ENCODE measurements at regions not wholly inside any gene's neighbourhood (a gene's known extent, or its start where the extent isn't known, plus 50 kb on each side); places are given as distances from the start of the nearest gene placed in this dataset.
"Not testable (repeated sequence)": the region's sequence is repeated elsewhere in the genome, so short reads cannot be mapped to it uniquely, and the experiment has no call there.

DNA sequence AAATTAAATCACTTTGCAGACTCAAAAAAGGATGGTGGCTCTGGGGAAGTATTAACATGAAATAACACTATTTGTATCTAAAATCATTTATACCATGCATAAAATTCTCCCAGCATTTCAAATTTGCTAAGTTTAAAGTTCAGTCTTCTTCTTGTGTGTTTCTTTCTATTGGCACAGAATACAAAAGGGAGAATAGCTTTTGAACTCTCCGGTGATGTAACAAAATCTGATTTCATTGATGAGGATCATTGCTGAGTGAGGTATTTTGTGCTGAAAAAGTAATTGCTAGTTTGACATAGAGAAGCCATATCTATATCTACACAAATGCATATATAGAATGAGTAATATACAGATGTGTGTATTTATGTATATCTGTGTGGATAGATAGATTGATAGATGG is 174.8 kb downstream of the LACC1 start:
- ChIA-PET CTCF (no interaction called here), POLR2A (no interaction called here)
- H3K4me3 Mint-ChIP-seq (ENCODE audit: unreplicated experiment) = no peak overlapping the region
- no peaks in the 10 kb centered on the region for H3K27me3 Mint-ChIP-seq (ENCODE audit: insufficient read depth, unreplicated experiment)
- peaks cover 37% of the 10 kb centered on the region for H3K4me1 Mint-ChIP-seq (ENCODE audit: low read depth, unreplicated experiment)
- Histone ChIP-seq H3K9me3 (no peaks in the 10 kb centered on the region), H3K4me3 (ENCODE audit: low read depth, low read length) (no peak overlapping the region), H3K27me3 (replicated peaks; ENCODE audit: control insufficient read depth, insufficient read depth, low read length) (no peaks in the 10 kb centered on the region), H3K4me1 (peaks cover 49% of the 10 kb centered on the region), H3K36me3 (ENCODE audit: control insufficient read depth, insufficient read depth, low read length) (no peaks in the 10 kb centered on the region)
- intact Hi-C loops (cut with micrococcal nuclease; ENCODE audit: unreplicated experiment) = loop anchor here (5.0 kb wide), 2 partner anchors 228 to 313 kb away; no protein-coding TSS in a partner anchor
- BruUV-seq (replicated peaks) = no TSS peak
- no peaks in the 10 kb centered on the region for H3K36me3 Mint-ChIP-seq (ENCODE audit: insufficient read depth, unreplicated experiment)
- H3K27ac Mint-ChIP-seq (ENCODE audit: unreplicated experiment) = no peak overlapping the region
- TF ChIP-seq, protein P1, sequence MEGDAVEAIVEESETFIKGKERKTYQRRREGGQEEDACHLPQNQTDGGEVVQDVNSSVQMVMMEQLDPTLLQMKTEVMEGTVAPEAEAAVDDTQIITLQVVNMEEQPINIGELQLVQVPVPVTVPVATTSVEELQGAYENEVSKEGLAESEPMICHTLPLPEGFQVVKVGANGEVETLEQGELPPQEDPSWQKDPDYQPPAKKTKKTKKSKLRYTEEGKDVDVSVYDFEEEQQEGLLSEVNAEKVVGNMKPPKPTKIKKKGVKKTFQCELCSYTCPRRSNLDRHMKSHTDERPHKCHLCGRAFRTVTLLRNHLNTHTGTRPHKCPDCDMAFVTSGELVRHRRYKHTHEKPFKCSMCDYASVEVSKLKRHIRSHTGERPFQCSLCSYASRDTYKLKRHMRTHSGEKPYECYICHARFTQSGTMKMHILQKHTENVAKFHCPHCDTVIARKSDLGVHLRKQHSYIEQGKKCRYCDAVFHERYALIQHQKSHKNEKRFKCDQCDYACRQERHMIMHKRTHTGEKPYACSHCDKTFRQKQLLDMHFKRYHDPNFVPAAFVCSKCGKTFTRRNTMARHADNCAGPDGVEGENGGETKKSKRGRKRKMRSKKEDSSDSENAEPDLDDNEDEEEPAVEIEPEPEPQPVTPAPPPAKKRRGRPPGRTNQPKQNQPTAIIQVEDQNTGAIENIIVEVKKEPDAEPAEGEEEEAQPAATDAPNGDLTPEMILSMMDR (IDR thresholded peaks at IDR 0.05; ENCODE audit: insufficient read depth in 1 of 2, low read depth in 1 of 2, low read length in 1 of 2, severe bottlenecking in 1 of 2, unreplicated experiment in 1 of 2) = no peak
- no peak for DNase-seq
- H3K9me3 Mint-ChIP-seq (ENCODE audit: unreplicated experiment) = no peaks in the 10 kb centered on the region

DNA sequence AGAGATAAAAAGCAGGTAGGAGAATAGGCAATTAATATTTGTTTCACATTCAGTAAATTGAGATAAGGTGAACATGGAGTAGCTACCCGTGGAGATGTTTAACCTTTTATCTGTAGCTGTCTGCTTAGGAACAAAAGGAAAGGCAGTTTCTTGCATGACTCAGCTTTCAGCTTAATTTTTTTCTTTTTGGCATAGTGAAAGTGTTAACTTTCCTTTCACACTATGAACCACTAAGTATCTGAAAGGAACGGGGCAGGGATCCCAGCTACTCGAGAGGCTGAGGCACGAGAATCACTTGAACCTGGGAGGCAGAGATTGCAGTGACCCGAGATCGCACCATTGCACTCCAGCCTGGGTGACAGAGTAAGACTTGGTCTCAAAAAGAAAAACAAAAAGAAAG is 176.0 kb downstream of the LACC1 start:
- H3K4me3 ChIP-seq (ENCODE audit: low read depth, low read length); H3K36me3 Mint-ChIP-seq (ENCODE audit: insufficient read depth, unreplicated experiment); BruUV-seq (replicated peaks); H3K27me3 Mint-ChIP-seq (ENCODE audit: insufficient read depth, unreplicated experiment); POLR2A ChIA-PET; intact Hi-C loops (cut with micrococcal nuclease; ENCODE audit: unreplicated experiment); H3K27me3 ChIP-seq (replicated peaks; ENCODE audit: control insufficient read depth, insufficient read depth, low read length); H3K9me3 ChIP-seq; H3K36me3 ChIP-seq (ENCODE audit: control insufficient read depth, insufficient read depth, low read length); H3K9me3 Mint-ChIP-seq (ENCODE audit: unreplicated experiment); CTCF ChIA-PET: not testable (repeated sequence)
- peaks cover 48% of the 10 kb centered on the region for H3K4me1 ChIP-seq
- Mint-ChIP-seq H3K27ac (ENCODE audit: unreplicated experiment) (peak overlapping the region; percentile 19), H3K4me3 (ENCODE audit: unreplicated experiment) (peak overlapping the region; percentile 21), H3K4me1 (ENCODE audit: low read depth, unreplicated experiment) (peaks cover 37% of the 10 kb centered on the region)
- DNase-seq = peak in 1 of 2 experiments; percentile 5

DNA sequence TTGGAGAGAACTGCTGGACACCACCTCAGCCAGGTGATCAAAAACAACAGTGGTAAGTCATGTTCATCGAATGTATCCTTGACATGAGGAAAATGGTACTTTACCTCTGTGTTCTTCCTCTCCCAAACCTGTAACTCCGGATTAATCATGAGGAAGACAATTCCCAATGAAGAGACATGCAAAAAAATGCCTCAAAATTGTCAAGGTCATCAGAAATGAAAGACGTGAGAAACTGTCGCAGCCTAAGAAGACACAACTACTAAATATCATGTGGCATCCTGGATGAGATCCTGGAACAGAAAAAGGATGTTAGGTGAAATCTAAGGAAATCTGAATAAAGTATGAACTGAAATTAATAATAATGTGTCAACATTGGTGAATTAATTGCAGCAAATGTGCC is 178.4 kb downstream of the LACC1 start:
- DNase-seq = no peak
- ChIA-PET POLR2A (no interaction called here), CTCF (no interaction called here)
- no TSS peak for BruUV-seq (replicated peaks)
- Mint-ChIP-seq H3K4me3 (ENCODE audit: unreplicated experiment) (no peak overlapping the region), H3K27me3 (ENCODE audit: insufficient read depth, unreplicated experiment) (no peaks in the 10 kb centered on the region), H3K27ac (ENCODE audit: unreplicated experiment) (no peak overlapping the region), H3K4me1 (ENCODE audit: low read depth, unreplicated experiment) (peaks cover 27% of the 10 kb centered on the region), H3K36me3 (ENCODE audit: insufficient read depth, unreplicated experiment) (no peaks in the 10 kb centered on the region), H3K9me3 (ENCODE audit: unreplicated experiment) (no peaks in the 10 kb centered on the region)
- TF ChIP-seq, protein P1 (IDR thresholded peaks at IDR 0.05; ENCODE audit: insufficient read depth in 1 of 2, low read depth in 1 of 2, low read length in 1 of 2, severe bottlenecking in 1 of 2, unreplicated experiment in 1 of 2) = no peak
- Histone ChIP-seq H3K4me1 (peaks cover 26% of the 10 kb centered on the region), H3K36me3 (ENCODE audit: control insufficient read depth, insufficient read depth, low read length) (no peaks in the 10 kb centered on the region), H3K9me3 (no peaks in the 10 kb centered on the region), H3K27me3 (replicated peaks; ENCODE audit: control insufficient read depth, insufficient read depth, low read length) (no peaks in the 10 kb centered on the region), H3K4me3 (ENCODE audit: low read depth, low read length) (no peak overlapping the region)
- intact Hi-C loops (cut with micrococcal nuclease; ENCODE audit: unreplicated experiment) = no loop called here

DNA sequence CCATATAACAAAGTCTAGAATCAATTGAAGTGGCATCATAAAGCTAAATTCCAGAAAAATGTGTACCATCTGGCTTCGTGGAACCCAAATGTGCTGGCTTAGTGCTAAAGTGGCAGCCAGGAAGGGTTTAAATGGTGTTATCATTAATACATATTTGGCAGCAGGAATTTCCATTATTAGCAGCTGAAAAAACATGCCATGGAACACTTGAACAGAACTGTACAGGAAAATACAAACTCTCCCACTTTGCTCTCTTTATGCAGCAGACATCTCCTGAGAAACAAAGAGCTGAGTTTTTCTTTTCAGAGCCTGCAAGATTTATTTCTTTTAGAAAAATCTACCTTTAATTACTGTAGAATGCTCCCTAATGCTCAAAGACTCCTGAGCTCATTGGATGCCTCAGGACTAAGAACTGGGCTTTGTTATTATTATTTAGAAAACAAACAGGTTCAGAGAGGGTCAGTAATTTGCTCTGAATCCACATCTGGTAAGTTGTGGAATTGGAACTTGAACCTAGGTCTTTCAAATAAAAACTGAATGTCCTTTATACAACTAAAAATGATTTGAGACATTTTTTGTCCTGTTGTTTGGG is 179.0 kb downstream of the LACC1 start:
- Mint-ChIP-seq H3K36me3 (ENCODE audit: insufficient read depth, unreplicated experiment) (no peaks in the 10 kb centered on the region), H3K4me1 (ENCODE audit: low read depth, unreplicated experiment) (peaks cover 24% of the 10 kb centered on the region), H3K27ac (ENCODE audit: unreplicated experiment) (no peak overlapping the region), H3K4me3 (ENCODE audit: unreplicated experiment) (no peak overlapping the region), H3K27me3 (ENCODE audit: insufficient read depth, unreplicated experiment) (no peaks in the 10 kb centered on the region), H3K9me3 (ENCODE audit: unreplicated experiment) (no peaks in the 10 kb centered on the region)
- Histone ChIP-seq H3K4me1 (peaks cover 20% of the 10 kb centered on the region), H3K9me3 (no peaks in the 10 kb centered on the region), H3K27me3 (replicated peaks; ENCODE audit: control insufficient read depth, insufficient read depth, low read length) (no peaks in the 10 kb centered on the region), H3K36me3 (ENCODE audit: control insufficient read depth, insufficient read depth, low read length) (no peaks in the 10 kb centered on the region), H3K4me3 (ENCODE audit: low read depth, low read length) (no peak overlapping the region)
- ChIA-PET CTCF (no interaction called here), POLR2A (no interaction called here)
- no TSS peak for BruUV-seq (replicated peaks)
- no peak for DNase-seq
- intact Hi-C loops (cut with micrococcal nuclease; ENCODE audit: unreplicated experiment) = no loop called here
- TF ChIP-seq, protein P1 (IDR thresholded peaks at IDR 0.05; ENCODE audit: insufficient read depth in 1 of 2, low read depth in 1 of 2, low read length in 1 of 2, severe bottlenecking in 1 of 2, unreplicated experiment in 1 of 2) = no peak

Data from Caco-2 (cell line).